ENCODE measurements at regions not wholly inside any gene's neighbourhood (a gene's known extent, or its start where the extent isn't known, plus 50 kb on each side); places are given as distances from the start of the nearest gene placed in this dataset.
"Not testable (repeated sequence)": the region's sequence is repeated elsewhere in the genome, so short reads cannot be mapped to it uniquely, and the experiment has no call there.

- no peak for DNase-seq
These were observed 59.7 kb downstream of the TEX35 start for GRCh38 chr1:178572604-178573003.

GRCh38 chr1:178573330-178573729 is 60.4 kb downstream of the TEX35 start:
- DNase-seq, result no peak

- DNase-seq, result no peak
These were observed 61.4 kb downstream of the TEX35 start for GRCh38 chr1:178574345-178574744.

GRCh38 chr1:178575611-178576361 is 62.9 kb downstream of the TEX35 start:
- DNase-seq, result no peak

GRCh38 chr1:178576841-178577240 is 63.9 kb downstream of the TEX35 start:
- DNase-seq, result no peak

- DNase-seq, result no peak
These were observed 65.0 kb downstream of the TEX35 start for GRCh38 chr1:178577882-178578281.

GRCh38 chr1:178578541-178578940 is 65.6 kb downstream of the TEX35 start:
- no peak for DNase-seq

GRCh38 chr1:178579095-178579494 is 66.2 kb downstream of the TEX35 start:
- no peak for DNase-seq

GRCh38 chr1:178579562-178579961 is 66.7 kb downstream of the TEX35 start:
- no peak for DNase-seq

- no peak for DNase-seq
These were observed 67.2 kb downstream of the TEX35 start for GRCh38 chr1:178580096-178580495.

GRCh38 chr1:178580876-178581275 is 68.0 kb downstream of the TEX35 start:
- no peak for DNase-seq

GRCh38 chr1:178581351-178582303 is 68.7 kb downstream of the TEX35 start:
- DNase-seq, result no peak

- no peak for DNase-seq
These were observed 74.2 kb downstream of the TEX35 start for GRCh38 chr1:178587096-178587495.

GRCh38 chr1:178587975-178588374 is 75.1 kb downstream of the TEX35 start:
- no peak for DNase-seq

GRCh38 chr1:178589042-178589441 is 76.1 kb downstream of the TEX35 start:
- DNase-seq, result not testable (repeated sequence)

GRCh38 chr1:178591811-178592210 is 78.9 kb downstream of the TEX35 start:
- not testable (repeated sequence) for DNase-seq

GRCh38 chr1:178593515-178593914 is 80.6 kb downstream of the TEX35 start:
- DNase-seq, result no peak

GRCh38 chr1:178594133-178594532 is 81.2 kb downstream of the TEX35 start:
- DNase-seq, result no peak

- no peak for DNase-seq
These were observed 82.6 kb downstream of the TEX35 start for GRCh38 chr1:178595491-178595890.

GRCh38 chr1:178599087-178599486 is 86.2 kb downstream of the TEX35 start:
- no peak for DNase-seq

- no peak for DNase-seq
These were observed 86.8 kb downstream of the TEX35 start for GRCh38 chr1:178599745-178600144.

- no peak for DNase-seq
These were observed 91.0 kb downstream of the TEX35 start for GRCh38 chr1:178603926-178604325.

GRCh38 chr1:178606839-178607238 is 93.9 kb downstream of the TEX35 start:
- no peak for DNase-seq

Measured in SIG-M5 (cell line).